VCaP (cell line): ENCODE measurements at regions not wholly inside any gene's neighbourhood (a gene's known extent, or its start where the extent isn't known, plus 50 kb on each side); places are given as distances from the start of the nearest gene placed in this dataset.

Source experiments
- H3K27ac ChIP-seq: fragments of 450-650 bp; 2 replicates; pipeline ENCODE4 v1.5.1; 2017
- TF ChIP-seq, protein P1 (sequence below): fragments of 450-650 bp; conservative IDR thresholded peaks from 2 replicates; pipeline ENCODE4 v1.5.1; 2017; ENCODE audit warnings: mild to moderate bottlenecking, moderate library complexity

- no peak overlapping the region for H3K27ac ChIP-seq
- TF ChIP-seq, protein P1, sequence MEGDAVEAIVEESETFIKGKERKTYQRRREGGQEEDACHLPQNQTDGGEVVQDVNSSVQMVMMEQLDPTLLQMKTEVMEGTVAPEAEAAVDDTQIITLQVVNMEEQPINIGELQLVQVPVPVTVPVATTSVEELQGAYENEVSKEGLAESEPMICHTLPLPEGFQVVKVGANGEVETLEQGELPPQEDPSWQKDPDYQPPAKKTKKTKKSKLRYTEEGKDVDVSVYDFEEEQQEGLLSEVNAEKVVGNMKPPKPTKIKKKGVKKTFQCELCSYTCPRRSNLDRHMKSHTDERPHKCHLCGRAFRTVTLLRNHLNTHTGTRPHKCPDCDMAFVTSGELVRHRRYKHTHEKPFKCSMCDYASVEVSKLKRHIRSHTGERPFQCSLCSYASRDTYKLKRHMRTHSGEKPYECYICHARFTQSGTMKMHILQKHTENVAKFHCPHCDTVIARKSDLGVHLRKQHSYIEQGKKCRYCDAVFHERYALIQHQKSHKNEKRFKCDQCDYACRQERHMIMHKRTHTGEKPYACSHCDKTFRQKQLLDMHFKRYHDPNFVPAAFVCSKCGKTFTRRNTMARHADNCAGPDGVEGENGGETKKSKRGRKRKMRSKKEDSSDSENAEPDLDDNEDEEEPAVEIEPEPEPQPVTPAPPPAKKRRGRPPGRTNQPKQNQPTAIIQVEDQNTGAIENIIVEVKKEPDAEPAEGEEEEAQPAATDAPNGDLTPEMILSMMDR = no peak
Measured at GRCh38 chr6:109305028-109305427, 77.2 kb downstream of the CD164 start.

GRCh38 chr6:109304284-109305015 is 77.8 kb downstream of the CD164 start:
- TF ChIP-seq, protein P1 = no peak
- no peak overlapping the region for H3K27ac ChIP-seq

DNA sequence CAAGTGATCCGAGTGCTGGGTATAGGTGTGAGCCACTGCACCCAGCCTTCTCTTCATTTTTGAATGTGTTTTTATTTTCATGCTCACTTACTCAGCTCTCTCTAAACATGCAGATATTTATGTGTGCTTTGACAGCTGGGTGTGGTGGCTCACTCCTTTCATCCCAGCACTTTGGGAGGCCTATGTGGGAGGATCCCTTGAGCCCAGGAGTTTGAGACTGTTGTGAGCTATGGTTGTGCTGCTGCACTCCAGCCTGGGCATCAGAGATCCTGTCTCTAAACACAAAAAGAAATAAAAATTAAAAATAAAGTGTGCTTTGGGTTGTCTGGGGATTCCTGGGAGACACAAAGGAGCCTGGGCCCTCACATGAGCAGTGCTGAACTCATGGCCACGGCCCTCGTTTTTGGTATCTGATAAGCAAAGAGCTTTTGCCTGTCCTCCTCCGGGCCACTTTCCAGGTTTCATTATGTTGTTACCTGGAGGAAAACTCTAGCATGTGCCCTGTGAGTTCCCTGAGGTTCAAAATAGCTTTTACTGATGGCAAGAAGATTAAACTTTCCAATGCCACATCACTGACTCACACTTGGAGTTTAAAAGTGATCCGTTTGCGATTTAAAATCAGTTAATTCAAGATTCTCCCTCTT is 78.5 kb downstream of the CD164 start:
- TF ChIP-seq, protein P1 = no peak
- no peak overlapping the region for H3K27ac ChIP-seq

DNA sequence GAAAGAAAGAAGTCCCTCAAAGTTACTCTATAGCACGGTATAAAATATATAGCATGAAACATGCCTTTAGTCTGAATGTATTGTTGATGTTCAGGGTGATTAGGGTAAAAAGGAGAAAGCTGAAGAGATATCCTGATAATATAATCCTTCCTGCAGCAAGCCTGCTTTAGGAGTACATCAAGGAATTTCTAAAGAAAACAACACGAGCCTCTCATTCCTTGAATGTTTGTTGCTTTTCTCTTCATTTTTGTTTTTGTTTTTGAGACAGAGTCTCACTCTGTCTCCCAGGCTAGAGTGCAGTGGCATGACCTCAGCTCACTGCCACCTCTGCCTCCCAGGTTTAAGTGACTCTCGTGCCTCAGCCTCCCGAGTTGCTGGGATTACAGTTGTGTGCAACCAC is 79.1 kb downstream of the CD164 start:
- H3K27ac ChIP-seq = no peak overlapping the region
- TF ChIP-seq, protein P1 = no peak

GRCh38 chr6:109302176-109302575 is 80.1 kb downstream of the CD164 start:
- TF ChIP-seq, protein P1 = no peak

DNA sequence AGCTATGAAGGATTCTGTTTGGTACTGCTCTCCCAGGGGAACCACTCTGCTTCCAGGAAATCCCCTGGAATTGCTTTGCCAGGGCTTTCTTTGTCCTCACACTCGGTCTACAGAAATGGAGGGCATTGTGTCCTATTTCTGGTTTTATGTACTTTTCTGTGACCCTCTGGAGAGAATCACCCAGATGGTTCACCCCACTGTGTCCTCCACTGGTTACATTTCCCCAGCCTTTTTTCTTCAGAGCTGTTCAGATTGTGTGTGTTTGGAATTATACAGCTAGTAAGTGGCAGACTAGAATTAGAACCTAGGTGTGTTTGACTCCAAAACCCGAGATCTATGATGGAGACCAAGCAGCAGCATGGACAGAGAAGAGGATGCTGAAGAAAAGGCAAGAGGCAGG is 80.8 kb downstream of the CD164 start:
- H3K27ac ChIP-seq = no peak overlapping the region
- TF ChIP-seq, protein P1 = no peak

More at GRCh38 chr6:109302176-109302575, 80.1 kb downstream of the CD164 start:
- no peak overlapping the region for H3K27ac ChIP-seq

DNA sequence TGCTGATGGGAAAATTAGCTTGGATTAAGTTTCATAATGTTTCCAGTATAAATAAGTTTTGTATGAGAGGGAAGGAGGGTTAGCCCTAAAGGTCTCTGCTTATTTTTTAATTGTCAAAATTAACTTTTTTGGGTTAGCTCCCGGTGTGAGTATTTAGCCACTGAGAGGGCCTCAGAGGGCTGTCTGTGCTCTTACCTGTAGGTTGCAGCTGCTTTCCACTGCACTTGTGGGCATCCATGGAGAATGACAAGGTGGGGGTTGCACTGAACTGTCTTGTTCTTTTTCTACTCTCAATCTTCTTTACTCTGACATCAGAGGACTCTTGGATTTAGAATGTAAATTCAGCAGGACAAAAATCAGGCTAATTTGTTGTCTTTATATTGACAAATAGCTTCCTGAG is 81.4 kb downstream of the CD164 start:
- H3K27ac ChIP-seq = no peak overlapping the region
- TF ChIP-seq, protein P1 = no peak
